ENCODE measurements at regions not wholly inside any gene's neighbourhood (a gene's known extent, or its start where the extent isn't known, plus 50 kb on each side); places are given as distances from the start of the nearest gene placed in this dataset.
A peak's percentile ranks its signal among the peaks of the same experiment; 100 is the strongest.

DNA sequence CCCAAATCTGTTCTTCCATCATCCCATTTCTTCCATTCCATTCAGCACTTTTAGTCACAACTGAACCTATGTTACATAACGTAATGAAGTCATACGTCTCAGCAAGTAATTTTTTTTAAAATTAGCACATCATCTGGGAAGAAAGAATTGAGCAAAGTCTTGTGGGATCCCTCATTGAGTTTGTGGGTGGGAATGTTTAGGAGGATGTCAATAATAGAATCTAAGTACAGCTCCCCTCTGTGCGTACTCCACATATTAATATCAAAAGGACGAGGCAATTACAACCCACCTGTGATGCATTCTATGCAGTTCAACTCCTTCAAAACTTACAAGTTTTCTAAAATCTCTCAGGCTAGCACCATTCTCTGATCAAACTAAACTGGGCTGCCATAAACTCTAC, 526.3 kb downstream of the AGTPBP1 start:
- DNase-seq (ENCODE audit: low spot score in 2 of 2), result no peak
- no peak for FAIRE-seq

DNA sequence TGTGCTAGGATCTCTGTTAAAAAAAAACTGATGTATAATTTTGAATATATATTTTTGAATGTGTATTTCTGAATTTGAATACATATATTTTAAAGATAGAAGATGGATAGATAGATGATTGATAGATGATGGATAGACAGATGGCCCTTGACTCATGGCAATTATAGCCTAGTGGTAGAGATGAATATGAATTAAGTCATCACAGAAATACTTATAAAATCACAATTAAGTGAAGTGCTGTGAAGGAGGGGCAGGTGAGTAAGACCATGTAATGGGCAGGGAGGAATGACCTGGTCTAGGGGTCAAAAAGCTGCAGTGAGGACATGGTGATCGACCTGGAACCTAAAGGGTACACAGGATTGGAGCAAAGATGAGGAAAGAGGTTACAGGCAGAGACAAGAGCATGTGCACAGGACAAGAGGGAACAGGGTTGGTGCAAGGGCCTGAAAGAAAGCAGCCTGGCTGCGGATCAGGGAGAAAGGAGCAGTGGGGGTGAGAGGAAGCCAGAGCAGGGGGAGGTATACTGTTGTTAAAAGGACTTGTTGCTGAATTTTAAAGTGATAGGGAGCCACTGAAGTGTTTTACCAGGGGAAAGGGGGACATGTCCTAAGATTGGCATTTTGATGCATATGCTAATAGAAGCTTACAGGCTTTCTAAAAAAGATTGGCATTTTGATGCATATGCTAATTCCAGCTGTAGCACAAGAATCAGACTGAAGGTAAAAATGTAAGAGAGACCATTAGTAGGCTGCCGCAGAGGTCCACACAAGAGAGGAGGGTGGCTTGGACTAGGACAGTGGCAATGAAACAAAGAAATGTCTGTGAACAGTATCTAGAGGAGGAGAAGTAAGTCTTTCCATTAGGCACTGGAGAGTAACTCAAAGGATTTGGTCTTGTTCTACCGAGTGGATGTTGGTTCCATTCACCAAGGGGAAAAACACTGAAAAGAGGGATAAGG, 527.8 kb downstream of the AGTPBP1 start:
- FAIRE-seq, result no peak
- DNase-seq (ENCODE audit: low spot score in 2 of 2), result no peak

DNA sequence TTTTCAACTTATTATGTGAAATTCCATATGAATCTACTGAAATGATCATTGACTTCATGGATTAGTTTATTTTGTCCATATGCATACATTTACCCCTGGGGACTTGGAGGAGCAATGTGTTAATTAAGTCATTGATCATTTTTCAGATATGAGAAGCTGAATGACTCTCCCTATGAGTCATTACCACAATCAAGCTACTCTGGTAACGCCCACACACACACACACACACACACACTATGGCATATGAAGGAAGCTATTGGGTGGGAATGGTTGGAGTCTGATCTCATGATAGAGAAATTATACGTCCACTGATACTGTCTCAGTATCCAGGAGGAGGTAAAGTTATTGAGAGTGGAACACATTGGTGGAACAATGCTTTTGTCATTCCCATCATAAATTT, 528.9 kb downstream of the AGTPBP1 start:
- no peak for DNase-seq (ENCODE audit: low spot score in 2 of 2)
- FAIRE-seq, result no peak

DNA sequence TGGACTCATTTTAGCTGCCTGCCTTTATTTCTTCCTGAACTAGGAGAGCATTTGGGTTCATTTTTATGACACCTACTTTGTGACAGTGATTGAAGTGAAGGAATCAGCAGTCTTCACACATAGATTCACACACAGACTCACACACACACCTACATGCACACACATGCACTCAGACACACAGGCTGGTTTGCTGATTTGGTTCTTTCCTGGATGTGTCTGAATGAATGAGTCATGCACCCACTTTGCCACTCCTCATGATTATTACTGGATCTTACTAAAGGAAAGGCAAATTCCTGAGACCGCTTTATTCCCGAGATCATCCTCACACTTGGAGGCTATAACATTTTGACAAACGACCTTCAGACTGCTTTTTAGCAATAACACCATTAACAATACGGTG, 529.5 kb downstream of the AGTPBP1 start:
- FAIRE-seq, result no peak

DNA sequence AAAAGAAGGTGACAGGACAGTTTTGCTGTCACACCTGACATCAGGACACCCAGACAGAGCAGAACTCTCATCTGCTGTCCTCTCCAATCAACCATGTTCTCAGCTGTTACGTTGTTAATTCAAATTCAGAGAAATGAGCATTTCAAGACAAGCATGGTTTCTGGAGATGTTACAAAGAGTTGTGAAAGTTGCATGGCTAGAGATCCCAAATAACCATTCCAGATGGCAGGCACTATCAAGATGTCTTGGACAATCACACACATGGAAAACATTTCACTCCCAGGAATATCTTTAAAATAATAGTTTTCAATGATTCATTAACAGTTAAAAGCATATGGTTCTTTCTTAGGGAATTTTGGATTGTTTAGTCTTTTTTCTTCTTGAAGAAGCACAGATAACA, 533.1 kb downstream of the AGTPBP1 start:
- FAIRE-seq, result no peak
- DNase-seq (ENCODE audit: low spot score in 2 of 2), result no peak

More for the DNA sequence above, 529.5 kb downstream of the AGTPBP1 start:
- DNase-seq (ENCODE audit: low spot score in 2 of 2), result no peak

DNA sequence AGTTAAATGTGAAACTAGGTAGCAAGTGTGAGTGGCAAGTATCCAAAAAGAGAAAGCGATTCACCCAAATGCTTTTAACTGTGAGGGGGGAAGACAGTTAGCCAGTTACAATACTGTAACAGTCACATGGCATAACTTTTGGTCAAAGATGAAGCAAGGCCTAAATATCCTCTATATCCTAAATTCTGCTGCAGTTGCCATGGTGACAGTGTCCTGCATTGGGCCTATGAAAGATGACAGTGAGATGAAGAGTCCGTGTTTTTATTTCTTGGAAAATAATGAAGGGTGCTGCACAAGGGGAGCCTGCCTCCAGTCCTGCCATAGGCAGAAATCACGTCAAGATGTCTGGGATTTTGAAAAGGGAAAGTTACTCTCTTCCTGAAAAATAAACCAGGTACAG, 534.6 kb downstream of the NTRK2 start:
- FAIRE-seq (no peak), DNase-seq (ENCODE audit: low spot score in 2 of 2) (no peak)

DNA sequence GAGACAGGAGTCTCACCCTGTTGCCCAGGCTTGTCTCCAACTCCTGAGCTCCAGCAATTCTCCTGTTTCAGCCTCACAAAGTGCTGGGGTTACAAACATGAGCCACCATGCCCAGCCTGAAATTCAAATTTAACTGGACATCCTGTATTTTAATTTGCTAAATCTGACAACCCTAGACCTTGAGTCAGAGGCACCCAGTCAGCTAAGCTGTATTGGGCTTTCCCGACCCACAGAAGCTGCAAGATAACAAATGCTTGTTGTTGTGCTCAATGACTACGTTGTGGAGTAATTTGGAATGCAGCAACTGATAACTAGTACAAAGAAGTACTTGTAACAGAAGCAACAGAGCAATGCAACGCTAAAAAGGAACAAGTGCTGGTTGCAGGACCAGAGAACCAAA, 533.1 kb downstream of the NTRK2 start:
- no peak for FAIRE-seq

DNA sequence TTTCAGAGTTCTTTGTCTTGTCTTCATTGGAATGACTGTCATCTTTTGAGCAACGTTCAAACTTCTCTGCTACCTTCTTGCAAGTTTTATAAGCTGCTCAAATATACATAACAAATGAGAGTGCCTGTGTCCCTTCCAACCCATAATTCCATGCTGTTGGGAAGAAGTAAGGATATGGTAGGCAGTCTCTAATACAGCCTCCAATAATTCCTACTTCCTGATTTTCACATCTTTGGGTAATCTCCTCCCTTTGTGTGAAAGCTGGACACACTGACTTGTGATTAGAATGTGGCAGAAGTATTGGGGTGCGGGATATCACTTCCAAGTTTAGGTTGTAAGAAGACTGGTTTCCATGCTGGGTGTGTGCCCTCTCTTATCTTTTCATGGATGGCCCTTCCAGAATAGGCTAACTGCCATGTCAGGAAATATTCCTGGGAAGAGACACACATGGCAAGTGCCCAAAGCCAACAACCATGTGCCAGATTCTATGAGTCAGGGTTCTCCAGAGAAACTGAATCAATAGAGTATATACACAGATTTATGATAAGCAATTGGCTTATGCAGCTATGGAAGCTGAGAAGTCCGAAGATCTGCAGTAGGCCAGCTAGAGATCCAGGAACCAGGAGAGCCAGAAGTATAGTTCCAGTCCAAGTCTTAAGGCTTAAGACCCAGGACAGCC, 531.3 kb downstream of the NTRK2 start:
- DNase-seq (ENCODE audit: low spot score in 2 of 2) (no peak), FAIRE-seq (no peak)

More for the DNA sequence above, 533.1 kb downstream of the NTRK2 start:
- no peak for DNase-seq (ENCODE audit: low spot score in 2 of 2)

DNA sequence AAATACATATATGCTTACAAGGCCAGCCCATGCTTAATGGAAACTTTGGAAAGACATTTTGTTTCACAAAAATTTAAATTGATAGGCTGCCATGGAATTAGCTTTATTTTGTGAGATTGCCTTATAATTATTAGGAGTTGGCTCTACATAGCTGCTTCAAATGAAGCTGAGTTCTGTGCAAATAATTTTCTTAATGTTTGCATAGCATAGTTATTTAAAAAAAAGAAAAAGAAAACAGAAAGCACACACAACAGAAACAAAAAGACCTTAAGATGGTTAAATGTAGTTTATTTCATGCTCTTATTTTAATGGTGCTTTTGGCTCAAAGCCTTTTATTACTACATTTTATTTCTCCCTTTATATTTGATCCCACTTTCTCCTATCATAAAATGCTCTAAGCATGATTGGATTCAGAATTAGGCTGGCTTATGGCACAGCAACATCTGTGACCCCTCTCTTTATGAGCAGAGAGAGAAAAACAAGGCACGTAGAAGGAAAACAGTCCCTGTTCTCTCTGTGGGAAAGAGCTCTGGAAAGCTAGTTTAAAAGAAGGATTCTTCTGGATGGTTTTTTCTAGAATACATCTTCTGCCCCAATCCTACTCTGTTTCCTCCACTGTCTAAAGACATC, 530.5 kb downstream of the NTRK2 start:
- no peak for FAIRE-seq
- DNase-seq (ENCODE audit: low spot score in 2 of 2), result no peak

DNA sequence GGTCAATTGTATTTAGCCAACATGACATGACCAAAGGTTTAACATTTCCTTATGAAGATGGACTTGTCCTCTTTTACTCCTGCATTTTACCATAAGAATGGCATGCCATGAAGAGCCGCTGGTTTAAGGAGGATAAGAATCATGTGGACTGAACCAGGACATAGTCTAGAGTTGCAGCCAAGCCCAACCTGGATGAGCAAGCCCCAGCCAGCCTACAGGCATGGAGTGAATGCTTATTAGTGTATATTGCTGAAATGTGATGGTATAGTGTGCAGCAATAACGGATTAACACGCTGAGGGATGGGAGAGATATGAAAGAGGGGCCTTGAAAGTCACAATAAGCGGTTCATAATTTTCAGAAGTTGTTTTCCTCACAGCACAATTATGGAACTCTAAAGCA, 523.2 kb downstream of the NTRK2 start:
- no peak for DNase-seq (ENCODE audit: low spot score in 2 of 2)
- no peak for FAIRE-seq

DNA sequence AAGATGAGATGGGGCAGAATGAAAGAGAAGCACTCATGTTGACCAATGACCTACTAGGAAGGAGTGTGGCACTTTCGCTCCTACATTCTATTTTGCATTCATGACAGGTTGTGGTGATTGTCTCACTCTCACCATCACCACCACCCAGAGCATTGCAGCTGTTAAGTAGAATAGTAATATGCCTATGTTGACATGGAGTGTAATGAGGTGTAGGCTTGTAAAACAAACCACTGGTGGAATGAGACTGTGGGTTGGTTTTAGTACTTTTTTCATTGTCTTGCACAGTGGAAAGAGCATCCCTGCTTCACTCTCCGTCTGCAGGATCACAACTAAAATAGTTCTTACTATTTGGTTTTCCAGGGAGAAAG, 516.7 kb downstream of the NTRK2 start:
- no peak for FAIRE-seq
- no peak for DNase-seq (ENCODE audit: low spot score in 2 of 2)

DNA sequence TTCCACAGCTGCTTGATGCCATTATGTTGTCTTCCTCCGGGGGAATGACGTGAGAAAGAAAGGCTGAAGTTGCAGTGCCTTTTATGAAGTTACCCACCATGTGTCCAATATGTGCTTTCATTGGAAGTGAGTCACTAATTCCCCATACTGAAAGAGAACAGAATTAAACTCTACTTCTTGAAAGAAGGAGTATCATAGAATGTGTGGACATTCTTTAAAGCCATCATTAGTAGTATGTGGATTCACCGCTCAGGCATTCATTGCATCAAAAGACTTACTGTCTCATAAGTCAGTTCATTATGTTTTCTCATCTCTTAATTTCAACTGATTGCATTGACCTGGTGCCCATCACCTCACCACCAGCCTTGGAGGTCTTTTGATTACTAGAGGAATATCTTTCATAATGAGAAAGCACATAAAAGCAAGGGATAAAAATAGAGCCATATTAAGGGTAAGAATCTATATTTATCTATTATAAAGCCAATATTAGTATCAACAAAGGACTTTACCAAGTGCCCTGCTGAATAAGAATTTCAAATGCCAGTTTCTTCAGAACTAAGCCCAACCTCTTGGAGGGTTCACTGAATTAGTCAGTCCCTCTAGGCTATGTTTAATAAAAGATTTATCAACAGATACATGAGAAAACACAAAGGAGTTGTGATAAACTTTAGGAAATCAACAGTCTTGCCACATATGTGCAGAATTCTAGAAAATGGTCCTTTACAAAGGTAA, 516.1 kb downstream of the NTRK2 start:
- FAIRE-seq (no peak), DNase-seq (ENCODE audit: low spot score in 2 of 2) (no peak)

DNA sequence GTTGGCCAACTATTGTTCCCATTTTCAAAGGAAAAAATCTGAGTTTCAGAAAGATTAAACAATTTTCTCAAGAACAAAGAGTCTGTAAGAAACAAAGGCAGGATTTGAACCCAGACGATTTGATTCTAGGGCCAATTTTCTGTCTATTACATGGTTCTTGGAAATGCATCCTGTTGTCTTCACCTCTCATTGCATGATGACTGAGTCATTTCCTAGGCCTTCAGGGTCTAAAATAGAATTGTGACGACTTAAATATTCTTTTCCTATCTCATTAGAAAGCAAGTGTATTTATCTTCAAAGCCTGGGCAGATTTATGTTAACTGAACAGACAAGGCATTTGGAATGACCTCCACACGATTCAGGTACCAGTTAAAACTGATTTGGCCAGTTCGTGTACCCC, 512.9 kb downstream of the NTRK2 start:
- FAIRE-seq, result no peak
- no peak for DNase-seq (ENCODE audit: low spot score in 2 of 2)

DNA sequence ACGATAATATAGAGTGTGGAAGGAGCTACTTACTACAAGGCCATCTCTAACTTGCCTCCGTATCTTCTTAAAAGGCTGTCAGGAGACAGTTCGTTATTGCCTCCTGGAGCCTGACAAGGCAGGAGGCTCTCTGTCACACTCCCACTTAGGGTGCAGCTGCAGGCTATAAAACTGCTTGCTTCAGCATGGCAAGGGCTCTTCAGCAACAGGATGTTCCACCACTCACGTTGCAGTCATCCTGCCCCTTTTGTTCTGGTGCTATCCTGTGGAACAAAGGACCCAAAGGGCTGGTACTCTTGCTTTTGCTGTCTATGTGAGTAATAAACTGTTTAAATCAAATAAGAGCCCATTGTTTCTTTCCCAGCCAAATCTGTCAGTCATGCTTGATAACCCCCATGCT, 508.9 kb downstream of the NTRK2 start:
- no peak for FAIRE-seq
- peak in 1 of 2 donors; percentile 19 for DNase-seq (ENCODE audit: low spot score in 2 of 2)

DNA sequence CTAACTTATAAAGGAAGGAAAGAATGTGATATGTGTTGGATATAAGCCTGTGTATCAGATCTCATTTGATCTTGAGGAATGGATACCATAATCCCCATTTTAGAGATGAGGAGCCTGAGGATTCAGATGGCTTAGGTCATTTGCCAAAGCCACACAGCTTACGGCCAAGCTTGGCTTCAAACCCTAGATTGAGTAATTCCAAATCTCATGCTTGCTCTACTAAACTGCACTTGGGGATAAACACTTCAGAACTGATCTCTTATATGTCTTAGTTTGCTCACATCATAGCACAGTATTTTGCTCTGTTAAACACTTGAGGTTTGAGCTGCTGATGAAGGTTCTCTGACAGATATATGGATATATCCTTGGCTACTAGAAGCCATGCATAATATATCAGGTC, 504.4 kb downstream of the NTRK2 start:
- FAIRE-seq (no peak), DNase-seq (ENCODE audit: low spot score in 2 of 2) (no peak)

DNA sequence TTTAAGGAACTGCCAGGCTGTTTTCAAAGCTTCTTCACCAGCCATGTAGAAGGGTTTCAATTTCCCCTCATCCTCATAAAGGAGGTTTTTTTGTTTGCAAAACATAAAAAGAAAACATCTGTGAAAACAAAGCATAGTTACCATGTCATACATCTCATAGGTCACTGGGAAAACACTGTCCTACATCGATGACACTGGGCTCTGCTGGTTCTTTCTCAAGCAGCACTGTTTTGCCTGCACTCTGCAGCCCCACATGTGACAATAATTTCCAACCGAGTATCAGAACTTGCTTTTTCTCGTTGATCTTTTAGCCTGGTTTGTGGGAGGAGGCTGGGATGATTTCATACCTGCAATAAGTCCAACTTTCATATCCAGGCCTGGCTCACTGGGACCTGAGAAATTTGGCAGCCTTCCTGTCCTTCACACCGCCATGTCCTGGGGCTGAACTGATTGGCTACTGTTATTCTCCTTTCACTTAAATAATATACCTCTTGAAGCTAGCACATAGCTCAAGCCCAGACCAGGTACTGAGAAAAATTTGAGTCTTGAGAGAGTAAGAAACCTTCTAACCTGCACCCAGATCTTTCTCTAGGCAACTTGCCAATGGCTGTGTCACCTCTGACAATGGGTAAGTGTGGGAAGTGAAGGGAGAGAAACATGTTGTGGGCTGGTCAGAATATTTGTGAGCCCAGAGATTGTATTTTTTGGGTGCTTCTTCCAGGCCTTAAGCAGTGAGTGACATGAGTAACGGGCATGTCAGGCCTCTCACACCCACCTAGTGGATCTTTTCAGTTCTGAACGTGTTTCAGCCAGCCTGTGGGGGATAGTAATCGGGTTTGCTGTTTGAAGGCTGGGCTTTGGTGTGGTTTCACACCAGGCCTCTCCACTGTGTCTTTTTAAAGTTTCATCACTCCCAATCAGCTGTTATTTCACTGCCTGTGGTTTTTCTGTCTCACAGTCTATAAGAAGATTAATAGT, 502.8 kb downstream of the NTRK2 start:
- no peak for FAIRE-seq
- no peak for DNase-seq (ENCODE audit: low spot score in 2 of 2)

DNA sequence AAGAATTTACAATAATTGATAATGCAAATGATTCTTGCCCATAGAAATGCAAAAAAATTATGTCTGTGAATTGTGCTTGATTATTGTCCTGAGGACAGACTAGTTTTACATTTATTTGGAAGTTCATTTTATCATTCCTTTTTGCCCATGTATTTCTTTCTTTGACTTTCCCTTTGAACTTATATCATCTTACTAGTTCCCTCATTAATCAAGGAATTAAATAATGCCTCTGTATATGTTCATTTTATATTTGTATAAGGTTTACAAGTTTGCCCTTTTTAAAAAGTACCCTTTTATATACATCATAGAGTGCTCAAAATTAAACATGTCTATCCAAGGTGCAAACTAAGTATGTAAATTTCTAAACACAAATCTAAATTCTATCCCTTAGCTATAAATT, 501.6 kb downstream of the NTRK2 start:
- DNase-seq (ENCODE audit: low spot score in 2 of 2) (no peak), FAIRE-seq (no peak)

DNA sequence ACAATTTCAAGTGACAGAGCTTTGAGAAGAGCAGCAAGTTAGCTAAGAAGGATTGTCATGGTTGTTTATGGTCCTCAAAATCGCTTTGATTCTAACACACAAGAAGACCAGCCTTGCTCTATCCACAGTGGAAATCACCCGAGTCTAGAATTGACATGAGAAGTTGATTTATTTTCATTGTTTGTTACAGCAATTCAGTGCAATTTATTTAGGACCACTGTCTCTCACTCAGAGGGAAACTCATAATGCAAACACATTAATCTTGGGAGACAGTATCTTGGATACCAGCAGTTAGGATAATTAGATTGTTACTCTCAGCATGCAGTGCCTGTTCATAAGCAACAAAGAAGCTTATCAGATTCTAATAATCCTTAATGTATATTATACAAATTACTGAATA, 498.9 kb downstream of the NTRK2 start:
- DNase-seq (ENCODE audit: low spot score in 2 of 2), result no peak
- no peak for FAIRE-seq

DNA sequence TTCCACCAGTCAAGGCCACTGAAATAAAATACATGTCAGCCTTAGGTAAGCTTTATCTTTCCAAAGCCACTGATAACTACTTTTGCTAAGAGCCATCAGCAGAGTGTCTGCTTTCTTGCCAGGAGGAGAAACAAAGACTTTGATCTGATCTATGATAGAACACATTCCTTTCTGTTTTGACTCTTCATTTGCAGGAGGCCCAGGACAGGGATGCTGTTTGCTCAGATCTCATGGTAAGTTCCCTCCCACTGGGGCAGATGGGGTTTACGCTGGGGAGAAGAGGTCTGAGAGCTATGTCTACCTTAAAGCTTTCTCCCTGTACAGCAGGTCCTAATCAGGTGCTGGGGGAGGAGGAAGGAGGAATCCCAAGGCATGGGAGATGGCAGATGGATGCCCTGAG, 497.6 kb downstream of the NTRK2 start:
- FAIRE-seq (no peak), DNase-seq (ENCODE audit: low spot score in 2 of 2) (no peak)

DNA sequence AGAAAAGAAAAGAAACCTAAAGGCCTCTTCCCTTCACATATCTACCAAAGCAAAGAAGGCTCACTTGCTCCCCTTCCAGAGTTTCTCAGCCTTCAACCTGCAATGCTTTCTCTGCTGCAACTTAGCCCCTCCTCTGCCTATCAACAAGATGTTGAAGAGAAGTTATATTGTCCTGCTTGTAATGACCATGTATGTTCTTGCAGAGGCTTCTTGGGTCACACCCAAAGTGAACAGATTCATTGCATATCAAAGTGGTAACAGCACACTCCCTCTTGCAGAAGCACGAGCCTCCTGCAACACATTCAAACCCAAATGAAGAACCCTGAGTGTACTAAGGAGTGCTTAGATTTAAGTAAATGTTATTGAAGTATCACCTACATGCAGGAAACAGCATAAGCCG, 494.3 kb downstream of the NTRK2 start:
- DNase-seq (ENCODE audit: low spot score in 2 of 2) (no peak), FAIRE-seq (no peak)
